SK-N-SH (cell line): ENCODE measurements at regions not wholly inside any gene's neighbourhood (a gene's known extent, or its start where the extent isn't known, plus 50 kb on each side); places are given as distances from the start of the nearest gene placed in this dataset.

Experiments used
- CTCF ChIA-PET: fragments of 300-600, 350-600 bp; formaldehyde crosslinking; extraction: SDS; loops from one replicate; lab custom pipeline; 2021; lab: Yijun Ruan, JAX
- POLR2A ChIA-PET: fragments of 350-600 bp; sonication (Branson Sonifier 250); formaldehyde crosslinking; extraction: SDS; loops from one replicate; lab custom pipeline; 2020; ENCODE audit warnings: antibody characterized with exemption, inconsistent platforms; lab: Yijun Ruan, JAX
- DNase-seq: peaks from one replicate; pipeline ENCODE4 v3.0.0; 2012
- H2AFZ ChIP-seq: fragments of 200-600 bp; sonication (generic); 2 replicates; pipeline ENCODE4 v1.8.1; 2016; ENCODE audit warnings: antibody characterized with exemption, mild to moderate bottlenecking, low read depth
- H3F3A ChIP-seq: fragments of 200-600 bp; sonication (generic); replicated peaks from 2 replicates; pipeline ENCODE3; 2016; ENCODE audit warnings: antibody characterized with exemption, mild to moderate bottlenecking; ENCODE audit not compliant: insufficient read depth
- H3K27ac ChIP-seq, 2 experiments: fragments of 200-500 bp in 1 of 2; fragments of 200-600 bp in 1 of 2; sonication (Bioruptor generic) in 1 of 2; sonication (generic), shearing (Covaris generic) in 1 of 2; 2 replicates each; pipeline versions ENCODE4 v1.5.1 to v1.6.1; 2014 to 2016; ENCODE audit warnings: low read depth in 2 of 2, inconsistent platforms in 1 of 2, low read length in 1 of 2, mild to moderate bottlenecking in 1 of 2, mixed read lengths in 1 of 2
- H3K27me3 ChIP-seq: fragments of 200-600 bp; sonication (generic), shearing (Covaris generic); 2 replicates; pipeline ENCODE4 v1.6.1; 2016; ENCODE audit warnings: mixed run types; ENCODE audit not compliant: insufficient read depth
- H3K36me3 ChIP-seq, 2 experiments: fragments of 200-500 bp in 1 of 2; fragments of 200-600 bp in 1 of 2; sonication (Bioruptor generic) in 1 of 2; sonication (generic) in 1 of 2; replicated peaks in 1 of 2; 2 replicates each; pipeline versions ENCODE3 to v1.5.1; 2014 to 2016; ENCODE audit warnings: low read length in 1 of 2, mild to moderate bottlenecking in 1 of 2; ENCODE audit not compliant: insufficient read depth in 2 of 2, control insufficient read depth in 1 of 2
- H3K4me1 ChIP-seq, 2 experiments: fragments of 200-500 bp in 1 of 2; fragments of 200-600 bp in 1 of 2; sonication (Bioruptor generic) in 1 of 2; sonication (generic), shearing (Covaris generic) in 1 of 2; 2 replicates each; pipeline versions ENCODE4 v1.5.1 to v1.6.1; 2014 to 2016; ENCODE audit warnings: low read depth in 1 of 2, low read length in 1 of 2, mixed run types in 1 of 2; ENCODE audit not compliant: insufficient read depth in 2 of 2, control insufficient read depth in 1 of 2
- H3K4me2 ChIP-seq: fragments of 200-600 bp; sonication (generic), shearing (Covaris generic); 2 replicates; pipeline ENCODE4 v1.6.1; 2017; ENCODE audit warnings: mixed run types
- H3K4me3 ChIP-seq, 2 experiments: fragments of 200-500 bp in 1 of 2; fragments of 200-600 bp in 1 of 2; sonication (Bioruptor generic) in 1 of 2; sonication (generic), shearing (Covaris generic) in 1 of 2; 2 replicates each; pipeline versions ENCODE4 v1.5.1 to v1.8.1; 2014 to 2016; ENCODE audit warnings: low read depth in 2 of 2, inconsistent platforms in 1 of 2, low read length in 1 of 2, mild to moderate bottlenecking in 1 of 2, mixed read lengths in 1 of 2, moderate library complexity in 1 of 2
- H3K79me2 ChIP-seq: fragments of 200-600 bp; sonication (generic); 2 replicates; pipeline ENCODE4 v1.8.1; 2017; ENCODE audit warnings: mild to moderate bottlenecking; ENCODE audit not compliant: insufficient read depth
- H3K9ac ChIP-seq: fragments of 200-600 bp; sonication (generic); 2 replicates; pipeline ENCODE4 v1.6.1; 2017; ENCODE audit warnings: mixed run types
- H3K9me2 ChIP-seq: fragments of 200-600 bp; sonication (generic); 2 replicates; pipeline ENCODE4 v1.6.1; 2017; ENCODE audit warnings: mixed run types
- H3K9me3 ChIP-seq: fragments of 200-600 bp; sonication (generic); 2 replicates; pipeline ENCODE4 v1.6.1; 2017; ENCODE audit warnings: mixed run types, mild to moderate bottlenecking, moderate library complexity
- H4K20me1 ChIP-seq: fragments of 200-600 bp; sonication (generic); 2 replicates; pipeline ENCODE4 v1.6.1; 2017; ENCODE audit warnings: mild to moderate bottlenecking, mixed run types; ENCODE audit not compliant: insufficient read depth
- EZH2phosphoT487 ChIP-seq: fragments of 200-600 bp; sonication (generic); IDR thresholded peaks from 2 replicates; pipeline ENCODE4 v1.6.1; 2017; ENCODE audit warnings: low read depth, mixed run types, mild to moderate bottlenecking, antibody characterized with exemption, moderate library complexity, borderline replicate concordance
- GATA2 ChIP-seq: sonication (generic); formaldehyde crosslinking; IDR thresholded peaks from 2 replicates; pipeline ENCODE4 v1.5.0; 2020; ENCODE audit warnings: mild to moderate bottlenecking, missing genetic modification reagents
- MEF2A ChIP-seq: IDR thresholded peaks from 2 replicates; pipeline ENCODE4 v1.4.0; 2012; ENCODE audit warnings: low read depth, borderline replicate concordance
- MXI1 ChIP-seq: IDR thresholded peaks from 2 replicates; pipeline ENCODE4 v1.6.1; 2012; ENCODE audit warnings: mild to moderate bottlenecking, low read depth, low read length, improper control_type of control experiment
- NFIC ChIP-seq: IDR thresholded peaks from 2 replicates; pipeline ENCODE4 v1.4.0; 2012; ENCODE audit warnings: borderline replicate concordance
- POLR2AphosphoS5 ChIP-seq: IDR thresholded peaks from 2 replicates; pipeline ENCODE4 v1.6.1; 2012; ENCODE audit warnings: low read depth, low read length
- RCOR1 ChIP-seq: fragments of 150-350 bp; IDR thresholded peaks from 2 replicates; pipeline ENCODE4 v1.6.1; 2017; ENCODE audit warnings: antibody characterized with exemption, low read length
- SIN3A ChIP-seq: IDR thresholded peaks from 2 replicates; pipeline ENCODE4 v1.6.1; 2012; ENCODE audit warnings: low read depth, mild to moderate bottlenecking, low read length, moderate library complexity, borderline replicate concordance
- TAF1 ChIP-seq: IDR thresholded peaks from 2 replicates; pipeline ENCODE4 v1.6.1; 2012; ENCODE audit warnings: low read depth, mild to moderate bottlenecking, low read length, moderate library complexity, borderline replicate concordance
- TEAD4 ChIP-seq: IDR thresholded peaks from 2 replicates; pipeline ENCODE4 v1.4.0; 2012; ENCODE audit warnings: mild to moderate bottlenecking, borderline replicate concordance; ENCODE audit not compliant: insufficient read depth
- YY1 ChIP-seq: IDR thresholded peaks from 2 replicates; pipeline ENCODE4 v1.4.0; 2012; ENCODE audit warnings: low read depth, mild to moderate bottlenecking
- WGBS: methylation state at CpG from one replicate; pipeline ENCODE4 v1.1.6; 2017; ENCODE audit warnings: low lambda C conversion rate; 5-methylcytosine and 5-hydroxymethylcytosine counted together
- TF ChIP-seq, protein P1 (sequence below): IDR thresholded peaks from 2 replicates; pipeline ENCODE4 v1.6.1; 2012; ENCODE audit warnings: mild to moderate bottlenecking, low read depth, low read length, moderate library complexity
- TF ChIP-seq, protein P2 (sequence below): IDR thresholded peaks from 2 replicates; pipeline ENCODE4 v1.4.0; 2012; ENCODE audit warnings: low read depth, borderline replicate concordance
- TF ChIP-seq, protein P3 (sequence below): IDR thresholded peaks from 2 replicates; pipeline ENCODE4 v1.4.0; 2012; ENCODE audit warnings: low read depth
- TF ChIP-seq, protein P4 (sequence below): IDR thresholded peaks from 2 replicates; pipeline ENCODE4; 2012

DNA sequence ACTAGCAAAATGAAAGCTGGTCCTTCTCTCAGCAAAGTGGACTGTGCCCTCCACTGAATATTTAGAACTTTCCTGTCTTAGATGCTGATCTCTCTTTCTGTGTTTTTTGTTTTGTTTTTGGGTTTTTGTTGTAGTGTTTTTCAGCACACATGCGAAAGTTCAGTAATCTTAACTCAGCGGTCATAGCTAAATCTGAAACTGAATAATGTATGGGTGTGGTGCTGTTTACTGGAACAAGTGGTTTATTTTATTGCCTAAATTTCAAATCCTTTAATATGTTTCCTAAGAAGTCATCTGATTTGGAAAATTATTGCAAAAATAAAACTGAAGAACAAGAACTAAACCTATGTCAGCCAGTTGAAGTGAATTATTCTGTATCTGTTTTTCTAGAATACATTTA, 116.0 kb upstream of the LRIG3 start (continued):
- TF ChIP-seq, protein P1, sequence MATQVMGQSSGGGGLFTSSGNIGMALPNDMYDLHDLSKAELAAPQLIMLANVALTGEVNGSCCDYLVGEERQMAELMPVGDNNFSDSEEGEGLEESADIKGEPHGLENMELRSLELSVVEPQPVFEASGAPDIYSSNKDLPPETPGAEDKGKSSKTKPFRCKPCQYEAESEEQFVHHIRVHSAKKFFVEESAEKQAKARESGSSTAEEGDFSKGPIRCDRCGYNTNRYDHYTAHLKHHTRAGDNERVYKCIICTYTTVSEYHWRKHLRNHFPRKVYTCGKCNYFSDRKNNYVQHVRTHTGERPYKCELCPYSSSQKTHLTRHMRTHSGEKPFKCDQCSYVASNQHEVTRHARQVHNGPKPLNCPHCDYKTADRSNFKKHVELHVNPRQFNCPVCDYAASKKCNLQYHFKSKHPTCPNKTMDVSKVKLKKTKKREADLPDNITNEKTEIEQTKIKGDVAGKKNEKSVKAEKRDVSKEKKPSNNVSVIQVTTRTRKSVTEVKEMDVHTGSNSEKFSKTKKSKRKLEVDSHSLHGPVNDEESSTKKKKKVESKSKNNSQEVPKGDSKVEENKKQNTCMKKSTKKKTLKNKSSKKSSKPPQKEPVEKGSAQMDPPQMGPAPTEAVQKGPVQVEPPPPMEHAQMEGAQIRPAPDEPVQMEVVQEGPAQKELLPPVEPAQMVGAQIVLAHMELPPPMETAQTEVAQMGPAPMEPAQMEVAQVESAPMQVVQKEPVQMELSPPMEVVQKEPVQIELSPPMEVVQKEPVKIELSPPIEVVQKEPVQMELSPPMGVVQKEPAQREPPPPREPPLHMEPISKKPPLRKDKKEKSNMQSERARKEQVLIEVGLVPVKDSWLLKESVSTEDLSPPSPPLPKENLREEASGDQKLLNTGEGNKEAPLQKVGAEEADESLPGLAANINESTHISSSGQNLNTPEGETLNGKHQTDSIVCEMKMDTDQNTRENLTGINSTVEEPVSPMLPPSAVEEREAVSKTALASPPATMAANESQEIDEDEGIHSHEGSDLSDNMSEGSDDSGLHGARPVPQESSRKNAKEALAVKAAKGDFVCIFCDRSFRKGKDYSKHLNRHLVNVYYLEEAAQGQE = no peak
- TF ChIP-seq TAF1 = no peak
- no peak for TF ChIP-seq POLR2AphosphoS5
- TF ChIP-seq TEAD4 = no peak
- no peak for TF ChIP-seq SIN3A
- no peak for TF ChIP-seq EZH2phosphoT487
- TF ChIP-seq, protein P2, sequence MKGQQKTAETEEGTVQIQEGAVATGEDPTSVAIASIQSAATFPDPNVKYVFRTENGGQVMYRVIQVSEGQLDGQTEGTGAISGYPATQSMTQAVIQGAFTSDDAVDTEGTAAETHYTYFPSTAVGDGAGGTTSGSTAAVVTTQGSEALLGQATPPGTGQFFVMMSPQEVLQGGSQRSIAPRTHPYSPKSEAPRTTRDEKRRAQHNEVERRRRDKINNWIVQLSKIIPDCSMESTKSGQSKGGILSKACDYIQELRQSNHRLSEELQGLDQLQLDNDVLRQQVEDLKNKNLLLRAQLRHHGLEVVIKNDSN = no peak

DNA sequence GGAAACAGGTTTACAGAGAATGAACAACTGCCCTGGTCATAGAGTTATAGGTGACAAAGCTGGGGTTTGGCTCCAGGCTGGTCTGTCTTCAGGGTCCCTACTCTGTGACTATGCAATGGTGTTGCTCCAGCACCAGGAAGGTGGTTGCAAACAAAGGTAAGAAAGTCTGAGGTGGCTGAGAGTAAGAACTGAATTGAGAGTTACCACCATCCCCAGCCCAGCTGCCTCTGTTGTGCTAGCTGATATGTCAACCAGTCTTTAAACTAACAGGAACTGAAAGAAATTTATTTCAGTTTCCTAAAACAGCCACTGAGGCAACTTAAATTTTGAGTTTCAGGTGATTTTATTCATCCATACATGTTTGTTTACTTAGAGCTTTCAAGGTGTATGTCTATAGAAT, 111.0 kb upstream of the LRIG3 start:
- TF ChIP-seq GATA2 (CRISPR knock-in tag) (no peak), TEAD4 (no peak), EZH2phosphoT487 (no peak), MEF2A (no peak), YY1 (no peak)
- TF ChIP-seq, all 33 proteins: peak for 0
- H3K27ac ChIP-seq = no peak overlapping the region
- H3K9me2 ChIP-seq = no peaks in the 10 kb centered on the region
- H3K36me3 ChIP-seq = no peaks in the 10 kb centered on the region
- H3K79me2 ChIP-seq = no peaks in the 10 kb centered on the region
- no peaks in the 10 kb centered on the region for H3F3A ChIP-seq
- H3K4me3 ChIP-seq = no peak overlapping the region
- H3K9me3 ChIP-seq = no peaks in the 10 kb centered on the region
- no peak for DNase-seq
- H3K27me3 ChIP-seq = no peaks in the 10 kb centered on the region; the same call in 1 of the 2 replicates
- H4K20me1 ChIP-seq = no peaks in the 10 kb centered on the region
- CTCF ChIA-PET = interaction anchor here (1.1 kb wide), 1 partner anchor 119 kb away, joined by 4 read pairs; no protein-coding TSS in a partner anchor
- H3K4me1 ChIP-seq = no peaks in the 10 kb centered on the region
- POLR2A ChIA-PET = no interaction called here
- H2AFZ ChIP-seq = no peak overlapping the region
- H3K4me2 ChIP-seq = no peak overlapping the region
- no peak overlapping the region for H3K9ac ChIP-seq

DNA sequence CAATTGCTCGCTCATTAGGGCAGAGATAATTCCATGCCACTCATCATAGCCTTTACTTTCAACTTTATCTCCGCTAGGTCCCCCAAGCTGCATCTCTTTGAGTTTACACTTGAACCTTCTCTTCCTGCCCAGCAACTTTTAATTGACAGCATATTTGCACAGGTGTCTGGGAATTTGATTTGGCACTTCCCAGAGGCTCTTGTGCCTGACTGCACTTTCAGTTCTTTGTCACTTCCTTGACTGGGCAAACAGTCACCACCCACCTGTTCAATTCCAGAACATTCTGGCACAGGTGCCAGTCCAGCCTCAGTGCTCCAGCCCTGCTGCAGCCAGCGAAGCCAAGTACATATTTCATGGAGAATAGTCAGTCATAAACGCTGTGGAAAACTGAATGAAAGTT, 110.1 kb upstream of the LRIG3 start:
- H2AFZ ChIP-seq = no peak overlapping the region
- WGBS = 47% methylated on average over 4 of the region's 4 CpGs
- H3K27ac ChIP-seq = no peak overlapping the region
- no peaks in the 10 kb centered on the region for H3K9me2 ChIP-seq
- no peak overlapping the region for H3K4me3 ChIP-seq
- ChIA-PET POLR2A (no interaction called here), CTCF (interaction anchor here (1.1 kb wide), 1 partner anchor 120 kb away, joined by 4 read pairs; no protein-coding TSS in a partner anchor)
- no peaks in the 10 kb centered on the region; the same call in 1 of the 2 replicates for H3K27me3 ChIP-seq
- H3K4me2 ChIP-seq = no peak overlapping the region
- no peaks in the 10 kb centered on the region for H3K79me2 ChIP-seq
- H3K36me3 ChIP-seq = no peaks in the 10 kb centered on the region
- no peak overlapping the region for H3K9ac ChIP-seq
- TF ChIP-seq NFIC = no peak
- no peak for TF ChIP-seq MXI1
- TF ChIP-seq, protein P3, sequence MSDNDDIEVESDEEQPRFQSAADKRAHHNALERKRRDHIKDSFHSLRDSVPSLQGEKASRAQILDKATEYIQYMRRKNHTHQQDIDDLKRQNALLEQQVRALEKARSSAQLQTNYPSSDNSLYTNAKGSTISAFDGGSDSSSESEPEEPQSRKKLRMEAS = no peak
- TF ChIP-seq, protein P1 = no peak
- TF ChIP-seq, protein P4, sequence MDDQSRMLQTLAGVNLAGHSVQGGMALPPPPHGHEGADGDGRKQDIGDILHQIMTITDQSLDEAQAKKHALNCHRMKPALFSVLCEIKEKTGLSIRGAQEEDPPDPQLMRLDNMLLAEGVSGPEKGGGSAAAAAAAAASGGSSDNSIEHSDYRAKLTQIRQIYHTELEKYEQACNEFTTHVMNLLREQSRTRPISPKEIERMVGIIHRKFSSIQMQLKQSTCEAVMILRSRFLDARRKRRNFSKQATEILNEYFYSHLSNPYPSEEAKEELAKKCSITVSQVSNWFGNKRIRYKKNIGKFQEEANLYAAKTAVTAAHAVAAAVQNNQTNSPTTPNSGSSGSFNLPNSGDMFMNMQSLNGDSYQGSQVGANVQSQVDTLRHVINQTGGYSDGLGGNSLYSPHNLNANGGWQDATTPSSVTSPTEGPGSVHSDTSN = no peak
- TF ChIP-seq YY1 = no peak
- TF ChIP-seq RCOR1 = no peak
- no peak for TF ChIP-seq GATA2 (CRISPR knock-in tag)
- no peaks in the 10 kb centered on the region for H3K4me1 ChIP-seq
- DNase-seq = no peak
- H3K9me3 ChIP-seq = no peaks in the 10 kb centered on the region
- no peaks in the 10 kb centered on the region for H4K20me1 ChIP-seq
- H3F3A ChIP-seq = no peaks in the 10 kb centered on the region
